ENCODE measurements at regions not wholly inside any gene's neighbourhood (a gene's known extent, or its start where the extent isn't known, plus 50 kb on each side); places are given as distances from the start of the nearest gene placed in this dataset.
A peak's percentile ranks its signal among the peaks of the same experiment; 100 is the strongest.

DNA sequence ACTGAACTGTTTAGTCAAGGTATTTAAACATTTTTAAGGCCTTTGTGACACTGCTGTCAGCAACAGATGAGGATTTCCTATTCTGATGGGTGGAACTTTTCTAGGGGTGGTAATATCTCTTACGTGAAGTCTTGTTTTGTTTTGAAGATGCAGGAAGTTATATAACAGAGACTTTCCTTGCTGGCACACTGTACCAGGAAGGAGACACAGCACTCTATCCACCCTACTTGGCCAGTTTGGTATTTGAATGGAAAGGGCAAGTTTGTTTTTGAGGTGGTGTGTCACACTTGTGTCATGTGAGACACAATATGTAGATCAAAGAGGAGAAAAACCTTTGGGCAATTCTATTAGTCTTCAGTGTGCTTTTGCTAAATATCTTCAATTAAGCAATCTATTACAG lies 51.6 kb upstream of the SRP54 start:
- DNase-seq: peak; percentile 5

DNA sequence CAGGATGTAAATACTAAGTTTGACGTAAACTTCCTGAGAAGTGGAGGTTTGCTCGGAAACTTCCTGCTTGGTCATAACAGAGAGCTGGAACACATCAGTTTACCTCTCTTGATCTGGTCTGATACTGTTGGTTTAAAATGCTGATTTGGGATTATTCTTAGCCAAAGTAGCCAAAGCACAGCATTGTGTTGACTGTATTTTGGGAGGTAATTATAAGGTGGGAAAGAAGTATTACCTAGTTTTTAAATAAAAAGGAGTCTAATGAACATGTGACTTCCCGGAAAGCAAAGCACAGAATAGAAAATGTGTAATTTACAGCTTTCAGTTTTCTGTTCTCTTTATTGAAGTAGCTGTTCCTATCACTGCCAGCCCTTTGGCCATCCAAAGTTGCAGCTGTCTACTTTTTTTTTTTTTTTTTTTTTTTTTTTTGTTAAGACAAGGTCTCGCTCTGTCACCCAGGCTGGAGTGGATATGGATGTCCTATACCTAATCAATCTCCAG lies 52.2 kb upstream of the SRP54 start:
- DNase-seq: no peak

DNA sequence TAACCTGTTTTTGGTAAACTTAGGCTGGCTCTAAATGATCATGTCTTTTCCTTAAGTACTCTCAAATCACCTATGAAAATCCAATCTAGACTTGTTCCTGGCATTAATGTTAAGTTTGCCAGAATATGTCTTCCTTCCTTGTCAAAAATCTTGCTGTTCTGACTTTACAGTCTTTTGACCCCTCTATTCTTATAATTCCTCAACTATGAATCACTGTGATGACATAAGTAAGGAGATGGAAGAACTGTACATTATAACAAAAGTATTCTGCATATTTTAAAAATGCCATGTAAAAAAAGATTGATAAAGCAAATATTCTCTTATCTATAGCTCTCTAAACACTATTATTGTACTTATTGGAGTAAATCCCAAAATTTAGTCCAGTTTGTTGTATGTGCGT lies 51.4 kb upstream of the BAZ1A start:
- DNase-seq: no peak

All from T-helper 9 cell (primary cell).